Upper lobe of left lung (tissue), 4 donors: ENCODE measurements at regions not wholly inside any gene's neighbourhood (a gene's known extent, or its start where the extent isn't known, plus 50 kb on each side); places are given as distances from the start of the nearest gene placed in this dataset.

Experiments
- EP300 ChIP-seq, 4 donors: sonication (generic); formaldehyde crosslinking; IDR thresholded peaks; one replicate each; pipeline ENCODE4 v1.5.1; 2017; ENCODE audit warnings: antibody characterized with exemption in 4 of 4, control low read depth in 2 of 4
- POLR2A ChIP-seq, 4 donors: fragments of 450-650 bp; IDR thresholded peaks; one replicate each; pipeline ENCODE4 v1.5.1; 2016 to 2017; ENCODE audit warnings: antibody characterized with exemption in 4 of 4, mild to moderate bottlenecking in 2 of 4
- TF ChIP-seq, protein P1 (sequence below), 6 experiments: fragments of 450-650 bp in 4 of 6; fragments of 200-600 bp in 2 of 6; sonication (generic) in 2 of 6; IDR thresholded peaks; one replicate each; pipeline ENCODE4 v1.5.1; 2016 to 2019; ENCODE audit warnings: antibody characterized with exemption in 6 of 6

GRCh38 chr11:27570542-27570941 is 64.0 kb upstream of the LIN7C start:
- TF ChIP-seq, protein P1, sequence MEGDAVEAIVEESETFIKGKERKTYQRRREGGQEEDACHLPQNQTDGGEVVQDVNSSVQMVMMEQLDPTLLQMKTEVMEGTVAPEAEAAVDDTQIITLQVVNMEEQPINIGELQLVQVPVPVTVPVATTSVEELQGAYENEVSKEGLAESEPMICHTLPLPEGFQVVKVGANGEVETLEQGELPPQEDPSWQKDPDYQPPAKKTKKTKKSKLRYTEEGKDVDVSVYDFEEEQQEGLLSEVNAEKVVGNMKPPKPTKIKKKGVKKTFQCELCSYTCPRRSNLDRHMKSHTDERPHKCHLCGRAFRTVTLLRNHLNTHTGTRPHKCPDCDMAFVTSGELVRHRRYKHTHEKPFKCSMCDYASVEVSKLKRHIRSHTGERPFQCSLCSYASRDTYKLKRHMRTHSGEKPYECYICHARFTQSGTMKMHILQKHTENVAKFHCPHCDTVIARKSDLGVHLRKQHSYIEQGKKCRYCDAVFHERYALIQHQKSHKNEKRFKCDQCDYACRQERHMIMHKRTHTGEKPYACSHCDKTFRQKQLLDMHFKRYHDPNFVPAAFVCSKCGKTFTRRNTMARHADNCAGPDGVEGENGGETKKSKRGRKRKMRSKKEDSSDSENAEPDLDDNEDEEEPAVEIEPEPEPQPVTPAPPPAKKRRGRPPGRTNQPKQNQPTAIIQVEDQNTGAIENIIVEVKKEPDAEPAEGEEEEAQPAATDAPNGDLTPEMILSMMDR (IDR thresholded peaks at IDR 0.05), result no peak
- TF ChIP-seq EP300 (IDR thresholded peaks at IDR 0.05) (no peak), POLR2A (IDR thresholded peaks at IDR 0.05) (no peak)
